ENCODE measurements at regions not wholly inside any gene's neighbourhood (a gene's known extent, or its start where the extent isn't known, plus 50 kb on each side); places are given as distances from the start of the nearest gene placed in this dataset.
"Not testable (repeated sequence)": the region's sequence is repeated elsewhere in the genome, so short reads cannot be mapped to it uniquely, and the experiment has no call there.

GRCh38 chr1:72375226-72375625 is 92.9 kb upstream of the NEGR1 start:
- Mint-ChIP-seq H3K27ac (no peak overlapping the region), H3K9me3 (no peaks in the 10 kb centered on the region), H3K4me1 (no peaks in the 10 kb centered on the region), H3K27me3 (no peaks in the 10 kb centered on the region), H3K36me3 (ENCODE audit: low read depth) (no peaks in the 10 kb centered on the region), H3K4me3 (no peak overlapping the region)
- no peak for DNase-seq
- ATAC-seq: no peak

GRCh38 chr1:72371259-72372035 is 89.1 kb upstream of the NEGR1 start:
- Mint-ChIP-seq H3K9me3 (no peaks in the 10 kb centered on the region), H3K27me3 (no peaks in the 10 kb centered on the region), H3K4me1 (no peaks in the 10 kb centered on the region), H3K36me3 (ENCODE audit: low read depth) (no peaks in the 10 kb centered on the region), H3K4me3 (no peak overlapping the region), H3K27ac (no peak overlapping the region)
- no peak for DNase-seq
- no peak for ATAC-seq

DNA sequence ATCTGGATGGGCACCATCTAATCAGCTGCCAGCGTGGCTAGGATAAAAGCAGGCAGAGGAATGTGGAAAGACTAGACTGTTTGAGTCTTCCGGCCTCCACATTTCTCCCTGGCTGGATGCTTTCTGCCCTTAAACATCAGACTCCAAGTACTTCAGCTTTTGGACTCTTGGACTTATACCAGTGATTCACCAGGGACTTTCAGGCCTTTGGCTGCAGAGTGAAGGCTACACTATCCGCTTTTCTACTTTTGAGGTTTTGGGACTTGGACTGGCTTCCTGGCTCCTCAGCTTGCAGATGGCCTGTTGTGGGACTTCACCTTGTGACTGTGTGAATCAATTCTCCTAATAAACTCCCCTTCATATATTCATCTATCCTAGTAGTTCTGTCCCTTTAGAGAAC is 88.5 kb upstream of the NEGR1 start:
- not testable (repeated sequence) for ATAC-seq; H3K9me3 Mint-ChIP-seq; H3K4me1 Mint-ChIP-seq; H3K4me3 Mint-ChIP-seq; H3K36me3 Mint-ChIP-seq (ENCODE audit: low read depth); DNase-seq; H3K27me3 Mint-ChIP-seq; H3K27ac Mint-ChIP-seq

- H3K9me3 Mint-ChIP-seq: no peaks in the 10 kb centered on the region
- ATAC-seq (no peak), DNase-seq (no peak)
- H3K27ac Mint-ChIP-seq: no peak overlapping the region
- no peaks in the 10 kb centered on the region for H3K27me3 Mint-ChIP-seq
- no peaks in the 10 kb centered on the region for H3K4me1 Mint-ChIP-seq
- no peak overlapping the region for H3K4me3 Mint-ChIP-seq
- no peaks in the 10 kb centered on the region for H3K36me3 Mint-ChIP-seq (ENCODE audit: low read depth)
These were observed 86.9 kb upstream of the NEGR1 start for GRCh38 chr1:72369069-72369757.

DNA sequence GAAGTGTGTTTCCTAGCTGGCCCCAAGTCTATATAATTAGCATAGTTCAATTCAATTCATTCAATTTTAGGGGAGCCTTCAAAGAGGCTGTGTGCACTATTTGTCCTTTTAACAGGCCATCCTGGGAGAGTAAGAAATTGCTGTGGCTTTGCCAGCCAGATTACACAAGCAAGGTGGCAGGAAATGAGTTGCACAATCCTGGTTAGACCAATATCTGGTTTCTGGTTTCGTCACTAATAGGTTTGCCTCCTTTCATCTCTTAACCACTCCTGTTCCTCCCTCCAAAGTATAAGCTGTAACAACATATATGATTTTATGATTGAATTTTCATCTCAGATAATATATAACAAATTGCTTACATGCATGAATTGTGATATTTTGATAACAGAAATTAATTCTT is 84.1 kb upstream of the NEGR1 start:
- Mint-ChIP-seq H3K27ac (no peak overlapping the region), H3K9me3 (no peaks in the 10 kb centered on the region), H3K27me3 (no peaks in the 10 kb centered on the region), H3K4me3 (no peak overlapping the region), H3K4me1 (no peaks in the 10 kb centered on the region), H3K36me3 (ENCODE audit: low read depth) (no peaks in the 10 kb centered on the region)
- DNase-seq: no peak
- ATAC-seq: no peak

- H3K27ac Mint-ChIP-seq: no peak overlapping the region
- no peaks in the 10 kb centered on the region for H3K9me3 Mint-ChIP-seq
These were observed 83.4 kb upstream of the NEGR1 start for GRCh38 chr1:72365693-72366092.

DNA sequence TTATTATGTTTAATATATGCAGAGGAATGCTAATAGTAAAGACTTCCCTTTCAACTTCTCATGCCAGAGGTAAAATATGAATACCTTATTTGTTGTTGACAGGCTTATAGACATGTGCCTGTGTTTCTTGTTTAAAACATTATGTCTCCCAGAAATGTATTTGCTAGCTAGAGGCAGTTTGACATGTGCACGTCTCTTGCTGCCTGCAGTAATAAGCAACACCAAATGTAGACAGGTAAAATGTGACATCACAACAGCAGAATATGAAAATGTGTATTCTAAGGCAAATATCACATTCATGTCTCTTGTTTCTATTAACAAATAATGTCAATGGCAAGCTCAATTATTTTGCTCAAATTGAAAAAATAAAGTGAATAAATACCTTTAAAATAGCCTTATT is 80.2 kb upstream of the NEGR1 start:
- no peak for ATAC-seq
- Mint-ChIP-seq H3K27ac (no peak overlapping the region), H3K36me3 (ENCODE audit: low read depth) (no peaks in the 10 kb centered on the region)

More at GRCh38 chr1:72365693-72366092, 83.4 kb upstream of the NEGR1 start:
- H3K4me1 Mint-ChIP-seq: no peaks in the 10 kb centered on the region
- no peak overlapping the region for H3K4me3 Mint-ChIP-seq
- DNase-seq (no peak), ATAC-seq (no peak)
- no peaks in the 10 kb centered on the region for H3K36me3 Mint-ChIP-seq (ENCODE audit: low read depth)
- H3K27me3 Mint-ChIP-seq: no peaks in the 10 kb centered on the region

DNA sequence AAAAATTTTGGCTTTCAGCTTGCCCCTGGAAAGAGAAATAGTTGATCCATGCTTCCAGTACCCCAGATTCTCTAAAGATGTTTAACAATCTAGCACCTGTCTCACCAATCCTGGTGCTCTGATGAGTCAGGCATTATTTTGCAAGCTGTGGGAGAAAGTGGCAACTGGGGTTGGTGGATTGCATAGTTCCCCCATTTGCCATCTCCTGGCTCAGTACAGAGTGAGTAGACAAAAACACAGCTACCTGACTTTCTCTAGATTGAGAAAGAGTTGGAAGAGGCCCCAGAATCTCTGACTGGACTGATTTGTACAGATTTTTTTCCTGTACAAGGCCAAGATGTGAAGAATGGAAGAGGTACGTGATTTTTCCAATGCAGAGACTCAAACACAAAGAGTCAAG is 75.1 kb upstream of the NEGR1 start:
- Mint-ChIP-seq H3K4me1 (no peaks in the 10 kb centered on the region), H3K9me3 (no peaks in the 10 kb centered on the region), H3K4me3 (no peak overlapping the region), H3K27me3 (no peaks in the 10 kb centered on the region), H3K27ac (no peak overlapping the region), H3K36me3 (ENCODE audit: low read depth) (no peaks in the 10 kb centered on the region)
- DNase-seq (no peak), ATAC-seq (no peak)

More for the DNA sequence above, 80.2 kb upstream of the NEGR1 start:
- Mint-ChIP-seq H3K4me3 (no peak overlapping the region), H3K9me3 (no peaks in the 10 kb centered on the region), H3K4me1 (no peaks in the 10 kb centered on the region), H3K27me3 (no peaks in the 10 kb centered on the region)
- no peak for DNase-seq

- no peak overlapping the region for H3K4me3 Mint-ChIP-seq
- no peaks in the 10 kb centered on the region for H3K9me3 Mint-ChIP-seq
- H3K27ac Mint-ChIP-seq: no peak overlapping the region
- H3K27me3 Mint-ChIP-seq: no peaks in the 10 kb centered on the region
- ATAC-seq (no peak), DNase-seq (no peak)
- no peaks in the 10 kb centered on the region for H3K4me1 Mint-ChIP-seq
- H3K36me3 Mint-ChIP-seq (ENCODE audit: low read depth): no peaks in the 10 kb centered on the region
These were observed 73.6 kb upstream of the NEGR1 start for GRCh38 chr1:72355899-72356298.

GRCh38 chr1:72341661-72342060 is 59.3 kb upstream of the NEGR1 start:
- no peaks in the 10 kb centered on the region for H3K36me3 Mint-ChIP-seq (ENCODE audit: low read depth)
- H3K27ac Mint-ChIP-seq: no peak overlapping the region
- no peaks in the 10 kb centered on the region for H3K4me1 Mint-ChIP-seq
- no peaks in the 10 kb centered on the region for H3K9me3 Mint-ChIP-seq
- H3K4me3 Mint-ChIP-seq: no peak overlapping the region
- DNase-seq: no peak
- H3K27me3 Mint-ChIP-seq: no peaks in the 10 kb centered on the region
- no peak for ATAC-seq

GRCh38 chr1:72336776-72337175 is 54.4 kb upstream of the NEGR1 start:
- Mint-ChIP-seq H3K27ac (no peak overlapping the region), H3K4me1 (no peaks in the 10 kb centered on the region), H3K36me3 (ENCODE audit: low read depth) (no peaks in the 10 kb centered on the region), H3K9me3 (no peaks in the 10 kb centered on the region), H3K4me3 (no peak overlapping the region), H3K27me3 (no peaks in the 10 kb centered on the region)
- ATAC-seq (no peak), DNase-seq (no peak)

Measured in activated naive CD8-positive, alpha-beta T cell treated with anti-CD3 and anti-CD28 coated beads, Interleukin-2, amount 50 U/mL, for 24 hours (primary cell).